PC-3 (cell line): ENCODE measurements at regions not wholly inside any gene's neighbourhood (a gene's known extent, or its start where the extent isn't known, plus 50 kb on each side); places are given as distances from the start of the nearest gene placed in this dataset.

Experiments used
- ATAC-seq: fragments of 200-7000 bp; cut with Tn5 transposase; 2 replicates; pipeline ENCODE4 v1.9.1; 2020; ENCODE audit warnings: mild to moderate bottlenecking, moderate library complexity
- BruUV-seq: library from RNA; stranded (reverse); fragments of 400-500 nt; replicated peaks from 2 replicates; lab custom pipeline; 2021; lab: Mats Ljungman, UMichigan
- CTCF ChIA-PET: fragments of 300-600 bp; sonication (Branson Sonifier 250); formaldehyde crosslinking; loops from one replicate; lab custom pipeline; 2022; ENCODE audit warnings: antibody characterized with exemption; lab: Charles Lee
- POLR2A ChIA-PET: fragments of 300-600 bp; sonication (Branson Sonifier 250); formaldehyde crosslinking; loops from one replicate; lab custom pipeline; 2022; ENCODE audit warnings: antibody characterized with exemption; ENCODE audit not compliant: unreplicated experiment; lab: Charles Lee
- DNase-seq: peaks from one replicate; pipeline ENCODE4 v3.0.0-alpha.2; 2015
- H2AFZ ChIP-seq: fragments of 300-600 bp; sonication (generic); 2 replicates; pipeline ENCODE4 v1.6.0; 2016; ENCODE audit warnings: antibody characterized with exemption, low read length
- H3F3A ChIP-seq: fragments of 300-600 bp; sonication (generic); one replicate; pipeline ENCODE4 v1.6.0; 2017; ENCODE audit warnings: antibody characterized with exemption, low read length, control low read depth, mild to moderate bottlenecking; ENCODE audit not compliant: unreplicated experiment
- H3K27ac ChIP-seq: fragments of 300-600 bp; sonication (generic); 2 replicates; pipeline ENCODE4 v1.5.1; 2016; ENCODE audit warnings: mild to moderate bottlenecking, low read length
- H3K27me3 ChIP-seq: fragments of 300-600 bp; sonication (generic); 2 replicates; pipeline ENCODE4 v1.6.1; 2016; ENCODE audit warnings: low read length, mixed read lengths
- H3K36me3 ChIP-seq: fragments of 300-600 bp; sonication (generic); 2 replicates; pipeline ENCODE4 v1.6.1; 2016; ENCODE audit warnings: low read depth, mixed run types, low read length, mixed read lengths
- H3K4me1 ChIP-seq: fragments of 300-600 bp; sonication (generic); 2 replicates; pipeline ENCODE4 v1.5.1; 2016; ENCODE audit warnings: low read length; ENCODE audit not compliant: insufficient read depth
- H3K4me2 ChIP-seq: fragments of 300-600 bp; sonication (generic); 2 replicates; pipeline ENCODE4 v1.6.0; 2016; ENCODE audit warnings: low read length
- H3K4me3 ChIP-seq: fragments of 300-600 bp; sonication (generic); 2 replicates; pipeline ENCODE4 v1.5.1; 2016; ENCODE audit warnings: mild to moderate bottlenecking, low read length, mixed read lengths
- H3K79me2 ChIP-seq: fragments of 300-600 bp; sonication (generic); 2 replicates; pipeline ENCODE4 v1.6.1; 2017; ENCODE audit warnings: low read length, mixed read lengths
- H3K9ac ChIP-seq: fragments of 300-600 bp; sonication (generic); 2 replicates; pipeline ENCODE4 v1.6.0; 2016; ENCODE audit warnings: mild to moderate bottlenecking, low read length
- H3K9me2 ChIP-seq: fragments of 300-600 bp; sonication (generic); replicated peaks from 2 replicates; pipeline ENCODE4 v1.6.1; 2016; ENCODE audit warnings: mixed run types, low read length, mixed read lengths
- H3K9me3 ChIP-seq: fragments of 300-600 bp; sonication (generic); 2 replicates; pipeline ENCODE4 v1.6.1; 2016; ENCODE audit warnings: low read length, mixed read lengths
- H4K20me1 ChIP-seq: fragments of 300-600 bp; sonication (generic); 2 replicates; pipeline ENCODE4 v1.6.1; 2016; ENCODE audit warnings: low read length, mixed read lengths
- CTCF ChIP-seq: fragments of 300-600 bp; sonication (generic); conservative IDR thresholded peaks from 2 replicates; pipeline ENCODE4 v1.5.1; 2017; ENCODE audit warnings: antibody characterized with exemption, low read depth, mild to moderate bottlenecking, low read length
- EZH2 ChIP-seq: fragments of 300-600 bp; sonication (generic); IDR thresholded peaks from one replicate; pipeline ENCODE4 v1.6.1; 2017; ENCODE audit warnings: antibody characterized with exemption, mild to moderate bottlenecking, low read length; ENCODE audit not compliant: unreplicated experiment
- EZH2phosphoT487 ChIP-seq: fragments of 300-600 bp; sonication (generic); IDR thresholded peaks from 2 replicates; pipeline ENCODE4 v1.6.1; 2018; ENCODE audit warnings: mild to moderate bottlenecking, antibody characterized with exemption, low read length, borderline replicate concordance
- intact Hi-C: fragments of 100-400 bp; cut with micrococcal nuclease; formaldehyde crosslinking; loops from 2 replicates; pipeline ENCODE4 v1.9.0; 2023

- TF ChIP-seq EZH2phosphoT487, result no peak
- TF ChIP-seq EZH2, result no peak
- no peak for TF ChIP-seq CTCF
- no TSS peak for BruUV-seq
- no peak overlapping the region for H3K4me2 ChIP-seq
- ATAC-seq, result peak; percentile 74
- no peaks in the 10 kb centered on the region for H3K36me3 ChIP-seq
- ChIA-PET POLR2A (no interaction called here), CTCF (interaction anchor here (0.6 kb wide), 1 partner anchor 1129 kb away, joined by 3 read pairs; no protein-coding TSS in a partner anchor)
- peak; percentile 40 for DNase-seq
- H2AFZ ChIP-seq, result no peak overlapping the region
- H3K9me3 ChIP-seq, result no peaks in the 10 kb centered on the region
- H3K27me3 ChIP-seq, result 0 out of 2 replicates have a peak, but pooled peaks cover 3% of the 10 kb centered on the region
- no peaks in the 10 kb centered on the region for H3K79me2 ChIP-seq
- no peaks in the 10 kb centered on the region for H4K20me1 ChIP-seq
- intact Hi-C loops, result no loop called here
- no peak overlapping the region for H3K27ac ChIP-seq
- no peaks in the 10 kb centered on the region for H3K9me2 ChIP-seq
- H3K4me1 ChIP-seq, result no peaks in the 10 kb centered on the region
- no peaks in the 10 kb centered on the region for H3F3A ChIP-seq
- no peak overlapping the region for H3K9ac ChIP-seq
- H3K4me3 ChIP-seq, result no peak overlapping the region
These were observed 593.2 kb downstream of the LRRIQ3 start for GRCh38 chr1:73604739-73605138.

GRCh38 chr1:73604211-73604610, 593.8 kb downstream of the LRRIQ3 start:
- Histone ChIP-seq H3K27ac (no peak overlapping the region), H3K27me3 (peaks cover 3% of the 10 kb centered on the region; the same call in 1 of the 2 replicates), H3K36me3 (no peaks in the 10 kb centered on the region), H3K4me3 (no peak overlapping the region), H3K79me2 (no peaks in the 10 kb centered on the region), H3K4me2 (no peak overlapping the region), H3K9me2 (no peaks in the 10 kb centered on the region), H3F3A (no peaks in the 10 kb centered on the region), H3K4me1 (no peaks in the 10 kb centered on the region), H3K9me3 (no peaks in the 10 kb centered on the region), H3K9ac (no peak overlapping the region), H4K20me1 (no peaks in the 10 kb centered on the region), H2AFZ (no peak overlapping the region)
- intact Hi-C loops, result no loop called here
- DNase-seq, result no peak
- CTCF ChIA-PET, result no interaction called here
- no TSS peak for BruUV-seq
- ATAC-seq, result no peak
- POLR2A ChIA-PET, result no interaction called here
- TF ChIP-seq EZH2 (no peak), CTCF (no peak), EZH2phosphoT487 (no peak)

GRCh38 chr1:73593804-73594203, 604.2 kb downstream of the LRRIQ3 start:
- Histone ChIP-seq H3K4me1 (peaks cover 12% of the 10 kb centered on the region), H3K79me2 (no peaks in the 10 kb centered on the region), H2AFZ (peak overlapping the region; percentile 42), H3K9me3 (no peaks in the 10 kb centered on the region), H3K9ac (no peak overlapping the region), H3K27ac (no peak overlapping the region), H3F3A (no peaks in the 10 kb centered on the region), H3K9me2 (no peaks in the 10 kb centered on the region), H3K27me3 (peaks cover 14% of the 10 kb centered on the region), H3K4me3 (no peak overlapping the region; the same call in 1 of the 2 replicates), H3K4me2 (peak overlapping the region; percentile 43), H4K20me1 (no peaks in the 10 kb centered on the region), H3K36me3 (no peaks in the 10 kb centered on the region)
- ChIA-PET POLR2A (no interaction called here), CTCF (no interaction called here)
- TF ChIP-seq EZH2phosphoT487 (no peak), EZH2 (no peak), CTCF (no peak)
- peak; percentile 53 for ATAC-seq
- intact Hi-C loops, result no loop called here
- peak; percentile 13 for DNase-seq
- no TSS peak for BruUV-seq
